NCI-H2107 treated with DMSO at 0.1 percent for 48 hours (cell line): ENCODE measurements at regions not wholly inside any gene's neighbourhood (a gene's known extent, or its start where the extent isn't known, plus 50 kb on each side); places are given as distances from the start of the nearest gene placed in this dataset.

ENCODE experiments used
- DNase-seq: peaks from one replicate; lab custom pipeline; 2025; ENCODE audit not compliant: unreplicated experiment; lab: John Stamatoyannopoulos, UW

DNA sequence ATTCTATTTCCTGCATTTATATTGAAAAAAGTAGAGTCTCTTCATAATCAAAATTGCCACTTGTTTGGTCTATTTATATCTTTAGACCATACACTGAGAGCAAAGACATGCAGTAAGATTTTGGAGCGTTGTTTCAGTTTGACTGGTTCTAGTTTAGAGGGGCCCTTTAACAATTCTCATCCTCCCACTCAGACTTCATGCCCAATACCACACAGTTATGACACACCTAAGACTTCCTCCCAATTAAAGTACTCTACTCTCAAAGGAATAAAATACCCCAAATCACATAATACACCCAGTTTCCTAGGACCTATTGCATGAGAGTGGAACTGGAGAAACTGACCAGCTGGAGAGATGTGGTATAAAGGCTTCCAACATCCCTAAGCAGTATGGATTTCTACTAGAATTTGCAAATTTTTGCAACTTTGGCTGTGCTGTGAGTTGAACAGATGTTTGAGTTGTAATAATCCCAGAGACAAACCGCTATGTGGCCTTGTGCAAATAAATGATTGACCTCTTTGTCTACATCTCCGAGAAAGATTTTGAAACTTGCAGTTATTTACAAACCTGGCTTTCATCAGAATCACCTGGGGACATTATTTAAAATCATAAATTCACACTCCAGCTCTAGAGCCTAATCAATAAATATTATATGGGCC lies 170.0 kb upstream of the ROBO2 start:
- DNase-seq, result no peak

DNA sequence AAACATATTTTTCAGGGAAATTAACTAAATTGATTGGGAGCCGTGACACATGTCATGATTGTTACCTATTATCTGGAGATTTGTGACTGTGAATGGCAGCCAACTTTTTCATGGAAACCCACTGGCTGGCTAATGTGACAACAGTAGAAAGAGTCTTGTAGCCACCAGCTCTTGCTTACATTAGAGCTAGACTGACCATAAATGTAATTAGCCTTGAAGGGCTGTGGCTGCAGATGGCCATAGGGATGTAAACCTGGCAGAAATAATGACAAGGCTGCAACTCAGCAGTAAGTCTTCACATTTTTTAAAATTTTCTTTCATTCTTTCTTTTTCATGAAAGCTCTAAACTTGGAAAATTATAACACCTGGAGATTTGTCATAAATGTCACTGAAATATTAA lies 168.2 kb upstream of the ROBO2 start:
- DNase-seq, result no peak

DNA sequence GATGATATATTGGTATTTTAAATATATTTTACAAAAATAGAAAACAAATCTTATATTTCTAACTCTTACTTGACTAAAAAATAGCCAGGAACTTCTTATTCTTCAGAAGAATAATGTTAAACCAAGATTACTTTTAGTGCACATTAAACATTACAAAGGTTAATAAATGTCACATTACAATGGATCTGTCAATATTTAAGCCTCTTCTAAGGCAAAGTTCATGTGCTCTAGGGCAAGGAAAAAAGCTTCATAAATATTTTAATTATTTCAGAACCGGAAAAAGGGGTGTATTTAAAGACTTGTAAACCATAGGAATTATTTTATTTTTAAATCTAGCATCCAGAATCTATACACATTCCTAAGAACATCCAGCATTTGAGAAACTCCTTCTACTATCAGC lies 166.9 kb upstream of the ROBO2 start:
- no peak for DNase-seq

DNA sequence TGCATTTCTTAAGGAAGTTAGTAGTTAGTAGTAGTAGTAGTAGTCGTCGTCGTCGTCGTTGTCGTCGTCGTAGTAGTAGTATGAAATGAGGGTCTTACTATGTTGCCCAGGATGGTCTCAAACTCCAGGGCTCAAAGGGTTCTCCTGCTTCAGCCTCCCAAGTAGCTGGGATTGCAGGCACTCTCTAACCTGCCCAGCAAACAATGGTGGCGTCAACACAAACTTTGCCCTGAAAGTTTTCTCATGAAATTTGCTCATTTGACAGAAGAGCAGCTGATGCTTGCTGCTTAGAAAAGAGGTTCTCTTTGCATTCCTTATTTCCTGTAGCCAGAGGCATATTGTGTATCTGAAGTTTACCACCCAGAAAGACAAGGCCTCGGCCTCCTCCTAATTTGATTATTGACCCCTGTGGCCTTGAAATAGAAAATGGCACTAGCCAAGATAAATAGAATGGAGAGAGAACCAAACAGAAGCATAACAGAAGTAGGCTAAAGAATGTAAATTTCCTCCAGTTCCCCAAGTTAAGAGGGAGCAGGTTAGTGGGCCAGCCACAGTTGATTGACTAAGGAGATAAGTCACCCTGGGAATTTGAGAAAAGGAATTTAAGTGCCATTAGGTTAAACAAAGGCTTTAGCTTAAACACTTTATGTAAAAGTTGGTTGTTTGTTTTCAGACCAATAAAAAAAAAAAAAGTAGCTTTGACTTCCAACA lies 166.2 kb upstream of the ROBO2 start:
- no peak for DNase-seq

DNA sequence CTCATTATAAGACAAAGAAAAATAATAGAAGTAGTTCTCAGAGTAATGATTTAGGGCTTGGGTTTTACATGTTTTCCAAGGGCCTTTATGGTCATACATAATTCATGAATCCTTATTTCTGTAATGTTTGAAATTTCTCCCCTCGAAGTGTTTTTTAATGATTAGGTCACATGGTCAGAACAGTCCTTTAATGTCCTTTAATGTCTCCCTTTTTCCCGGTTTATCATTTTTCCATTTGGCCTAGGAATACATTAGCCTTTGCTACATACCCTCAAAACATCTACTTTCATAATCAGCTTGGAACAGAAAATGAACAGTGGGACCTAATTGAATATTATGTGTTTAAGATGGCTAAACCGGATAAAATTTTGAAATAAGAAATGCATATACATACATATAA lies 159.9 kb upstream of the ROBO2 start:
- no peak for DNase-seq

DNA sequence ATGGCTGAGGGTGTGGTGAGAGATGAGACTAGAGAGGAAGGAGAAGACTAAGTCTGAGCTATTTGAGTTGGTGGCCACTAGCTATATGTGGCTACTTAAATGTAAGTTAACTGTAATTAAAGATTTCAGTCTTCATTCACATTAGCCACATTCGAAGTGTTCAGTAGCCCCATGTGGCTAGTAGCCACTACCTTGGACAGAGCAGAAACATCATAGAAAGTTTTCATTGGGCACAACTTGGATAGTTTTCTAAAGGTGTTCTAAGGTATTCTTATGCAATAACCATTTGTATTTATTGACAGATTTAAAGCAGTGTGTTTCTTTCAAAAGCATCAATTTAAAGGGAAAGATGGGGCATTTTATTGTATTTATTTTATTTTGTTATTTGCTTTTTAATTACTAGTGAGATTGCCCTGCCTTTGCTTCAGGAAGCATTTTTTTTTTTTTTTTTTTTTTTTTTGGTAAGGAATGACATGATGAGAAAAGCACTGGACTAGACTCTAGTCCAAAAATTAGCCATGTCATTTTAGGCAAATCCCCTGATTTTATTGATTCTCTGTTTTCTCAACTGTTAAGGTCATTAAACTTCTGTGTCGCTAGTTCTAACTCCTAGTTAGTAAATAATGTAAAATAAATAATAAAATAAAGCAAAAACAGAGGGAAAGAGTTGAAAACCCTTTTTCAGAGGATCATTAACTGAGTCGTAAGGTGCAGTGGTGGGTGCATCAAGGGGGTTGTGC lies 153.0 kb upstream of the ROBO2 start:
- no peak for DNase-seq

DNA sequence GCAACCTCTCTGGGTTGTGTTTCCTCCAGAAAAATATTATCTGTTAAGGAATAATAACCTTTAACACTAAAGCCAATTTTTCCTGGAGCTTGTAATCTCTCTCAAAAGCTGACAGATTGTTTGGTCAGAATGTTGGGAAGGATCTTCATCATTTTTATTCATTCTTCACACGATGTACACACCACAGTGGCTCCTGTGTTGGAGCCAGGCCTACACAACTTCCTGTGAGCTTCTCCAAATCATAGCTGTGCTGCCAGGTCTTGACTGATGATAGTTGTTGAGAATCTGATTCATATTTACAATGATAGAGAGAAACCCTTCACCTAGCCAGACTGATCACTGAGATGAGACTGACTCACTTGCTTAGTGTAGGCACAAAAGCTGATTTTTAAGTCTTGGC lies 151.0 kb upstream of the ROBO2 start:
- no peak for DNase-seq

DNA sequence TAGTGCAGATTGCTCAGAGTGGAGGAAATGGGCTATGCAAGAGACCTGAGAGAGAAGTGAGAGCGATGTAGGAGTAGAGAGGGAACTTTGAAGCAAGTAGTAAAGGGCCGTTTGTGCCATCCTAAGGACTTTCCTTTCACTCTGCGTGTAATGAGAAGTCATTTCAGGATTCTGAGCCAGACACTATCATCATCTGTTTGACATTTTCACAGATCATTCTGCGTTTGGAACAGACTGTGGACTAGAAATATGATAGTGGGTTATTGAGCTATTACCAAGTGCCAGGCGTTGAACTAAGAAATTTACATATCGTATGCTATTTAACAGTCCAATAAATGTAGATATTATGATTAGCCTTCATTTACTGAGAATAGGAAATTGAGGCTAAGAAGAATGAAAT lies 150.0 kb upstream of the ROBO2 start:
- no peak for DNase-seq

DNA sequence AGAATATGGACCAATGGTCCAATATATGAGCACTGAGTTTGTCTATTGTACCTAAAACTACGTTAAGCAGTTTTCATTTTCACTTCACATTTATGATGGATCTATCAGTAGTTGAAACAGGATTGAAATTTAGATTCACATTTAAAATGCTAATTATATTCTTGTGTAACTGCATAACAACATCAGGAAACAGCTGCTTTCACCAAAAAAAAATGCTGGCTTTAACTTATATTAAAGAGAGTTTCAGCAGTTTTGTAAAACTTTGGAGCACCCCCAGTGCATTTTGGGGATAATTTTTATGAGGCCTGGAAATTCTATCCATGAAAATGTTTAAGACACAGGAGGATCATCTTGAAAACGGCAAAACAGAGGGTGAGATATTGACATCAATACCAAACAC lies 142.8 kb upstream of the ROBO2 start:
- no peak for DNase-seq

DNA sequence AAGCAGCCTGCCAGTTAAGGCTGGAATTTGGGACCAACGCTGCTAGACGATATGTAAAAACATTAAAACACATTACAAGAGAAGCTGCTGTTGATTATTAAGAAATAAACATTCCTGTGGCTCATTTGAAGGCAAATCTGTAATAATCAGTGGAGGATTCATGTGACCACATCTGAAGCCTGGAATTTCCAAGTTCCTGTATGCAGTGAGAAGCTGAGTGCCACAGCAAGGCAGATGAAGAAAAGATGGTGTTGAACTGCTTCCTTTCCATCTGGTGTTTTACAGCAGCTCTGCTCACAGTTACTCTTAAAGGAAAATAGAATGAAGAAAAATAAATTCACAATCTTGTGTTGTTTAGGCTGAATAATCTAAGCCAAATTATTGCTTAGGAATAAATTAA lies 139.3 kb upstream of the ROBO2 start:
- no peak for DNase-seq

DNA sequence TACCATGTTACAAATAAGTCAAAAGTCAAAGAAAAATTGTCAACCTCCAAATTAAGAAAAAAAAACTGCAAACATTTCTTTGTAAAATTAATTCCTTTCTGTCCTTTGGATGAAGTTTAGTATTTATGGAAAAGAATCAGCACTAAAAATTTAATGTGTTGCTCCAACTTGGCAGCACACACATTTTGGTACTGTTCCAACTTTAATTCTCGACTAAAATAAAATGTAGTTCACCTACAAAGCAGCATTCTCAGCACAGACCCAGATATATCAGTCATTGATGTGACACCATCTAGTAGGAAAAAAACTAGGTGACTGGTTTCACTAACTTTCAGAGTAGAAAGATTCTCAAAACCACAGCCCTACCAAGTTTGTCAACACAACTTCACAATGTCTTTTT lies 131.7 kb upstream of the ROBO2 start:
- no peak for DNase-seq

DNA sequence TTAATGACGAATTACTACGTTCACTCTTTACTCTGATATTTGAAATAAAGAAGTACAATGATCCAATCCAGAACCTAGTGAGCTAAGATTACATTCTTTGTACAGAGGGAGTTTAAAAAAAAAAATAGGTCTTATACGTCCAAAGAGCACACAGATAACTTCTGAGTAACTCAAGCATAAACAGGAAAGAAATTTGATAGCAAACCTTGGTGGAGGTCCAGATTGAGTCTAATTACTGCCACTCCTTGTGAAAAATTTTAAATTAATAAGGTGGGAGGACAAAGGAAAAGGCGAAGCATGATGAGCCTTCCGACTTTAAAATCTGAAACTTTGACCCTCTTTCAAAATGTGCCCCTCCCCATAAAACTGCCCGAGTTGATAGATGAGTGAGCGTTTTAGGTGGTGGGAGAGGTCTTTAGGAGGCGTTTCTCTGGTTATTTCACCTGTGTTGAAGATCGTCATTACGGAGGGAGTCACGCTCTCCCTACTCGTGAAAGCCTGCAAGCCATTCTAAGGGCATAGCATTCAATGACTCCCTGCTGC lies 127.0 kb upstream of the ROBO2 start:
- no peak for DNase-seq

DNA sequence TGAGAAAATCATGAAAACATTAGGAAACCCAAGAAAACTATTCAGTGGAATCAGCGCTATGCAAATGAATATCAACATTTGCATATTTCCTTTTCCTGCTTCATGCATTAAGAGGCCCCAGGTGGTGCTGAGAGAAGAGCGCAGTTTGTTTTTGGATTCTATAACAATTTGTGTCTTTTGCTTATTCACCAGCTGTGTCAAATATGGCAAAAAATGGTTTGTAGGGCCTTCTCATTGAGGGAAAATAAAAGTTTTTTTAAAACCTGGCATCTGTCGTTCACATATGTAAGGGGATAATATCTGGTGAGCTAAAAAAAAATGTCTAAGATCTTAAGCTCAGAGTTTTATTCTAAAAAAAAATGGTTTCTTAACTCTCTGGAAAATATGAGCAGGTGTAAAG lies 122.5 kb upstream of the ROBO2 start:
- DNase-seq, result no peak

DNA sequence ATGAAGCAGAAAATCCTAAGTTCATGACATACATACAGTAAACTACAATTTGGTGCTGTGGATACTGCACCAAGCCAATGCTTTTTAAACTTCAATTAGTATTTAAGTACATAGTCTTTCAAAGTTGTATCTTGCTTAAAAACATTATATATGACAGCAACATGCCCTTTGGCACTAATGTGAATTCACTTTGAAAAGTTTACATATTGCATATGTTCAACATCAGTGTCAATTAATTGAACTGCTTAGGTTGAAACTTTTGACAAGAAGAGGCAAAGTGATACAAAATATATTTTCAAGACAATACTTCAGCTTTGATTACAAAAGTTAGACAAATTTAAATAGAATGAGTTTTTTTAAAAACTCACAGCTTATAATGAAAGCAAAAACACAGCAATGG lies 119.4 kb upstream of the ROBO2 start:
- DNase-seq, result no peak

DNA sequence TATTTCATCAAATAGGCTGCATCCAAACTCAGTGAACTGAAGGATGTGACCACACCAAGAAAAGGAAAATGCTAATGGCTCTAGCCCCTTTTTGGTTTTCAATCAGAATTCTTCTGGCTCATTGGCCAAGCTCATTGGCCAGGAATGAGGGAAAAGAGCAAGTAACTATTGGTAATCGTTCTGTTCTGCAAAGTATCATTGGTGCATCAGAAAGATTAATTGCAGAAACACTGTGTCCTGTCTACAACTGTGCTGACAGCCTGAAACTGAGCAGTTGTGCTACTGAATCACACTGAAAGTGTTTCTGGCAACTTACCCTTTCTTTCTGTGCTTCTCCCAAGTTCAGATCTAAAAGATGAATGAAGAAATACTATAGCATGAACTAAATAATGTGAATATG lies 116.4 kb upstream of the ROBO2 start:
- DNase-seq, result no peak

DNA sequence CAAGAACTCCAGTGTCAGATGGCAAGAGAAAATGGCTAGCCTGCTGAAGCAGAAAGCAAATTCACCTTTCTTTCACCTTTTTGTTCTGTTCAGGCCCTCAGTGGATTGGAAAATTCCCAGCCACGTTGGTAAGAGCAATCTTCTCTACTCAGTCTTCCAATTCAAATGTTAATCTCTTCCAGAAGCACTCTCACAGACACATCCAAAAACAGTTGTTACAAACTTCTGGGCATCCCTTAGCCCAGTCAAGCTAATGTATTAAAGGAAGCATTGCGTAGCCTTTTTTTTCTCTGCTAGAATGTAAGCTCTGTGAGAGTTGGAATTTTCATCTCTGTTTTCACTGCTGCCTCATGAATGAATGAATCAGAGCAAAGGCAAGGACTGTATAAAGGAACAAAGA lies 109.2 kb upstream of the ROBO2 start:
- DNase-seq, result no peak

DNA sequence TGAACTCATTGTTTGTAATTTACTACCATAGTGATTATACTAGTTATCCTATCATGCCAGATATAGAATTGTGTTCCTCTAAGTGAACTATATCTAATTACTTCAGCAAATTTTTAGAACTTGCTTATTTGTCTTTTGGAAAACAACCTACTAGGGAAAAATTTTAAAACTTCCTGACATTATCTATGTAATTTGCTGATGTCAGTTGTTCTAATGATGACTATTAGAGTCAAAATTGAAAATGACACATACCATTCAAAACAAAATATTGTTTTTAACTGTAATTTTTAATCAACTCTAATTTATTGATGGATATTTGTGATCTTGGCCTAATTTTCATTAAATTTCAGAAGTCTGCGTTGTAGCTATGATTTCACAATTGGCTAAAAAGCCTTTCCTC lies 106.7 kb upstream of the ROBO2 start:
- no peak for DNase-seq

DNA sequence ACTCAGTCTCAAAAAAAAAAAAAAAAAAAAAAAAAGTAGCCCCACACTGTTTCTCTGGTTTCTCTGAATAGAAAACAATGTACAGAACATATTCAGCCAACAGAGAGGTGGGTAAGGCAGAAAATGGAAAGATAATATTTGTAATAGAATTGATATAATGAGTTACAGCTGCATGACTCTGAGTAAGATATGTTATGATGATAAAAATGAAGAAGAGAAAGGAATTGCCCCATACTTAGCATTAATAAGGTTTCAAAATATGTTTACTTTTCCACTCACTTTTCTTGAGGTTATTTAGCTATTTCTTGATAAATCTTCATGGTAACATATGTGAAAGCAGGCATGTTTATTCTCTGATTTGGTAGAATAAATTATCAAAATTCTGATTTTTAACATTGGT lies 100.9 kb upstream of the ROBO2 start:
- DNase-seq, result no peak

DNA sequence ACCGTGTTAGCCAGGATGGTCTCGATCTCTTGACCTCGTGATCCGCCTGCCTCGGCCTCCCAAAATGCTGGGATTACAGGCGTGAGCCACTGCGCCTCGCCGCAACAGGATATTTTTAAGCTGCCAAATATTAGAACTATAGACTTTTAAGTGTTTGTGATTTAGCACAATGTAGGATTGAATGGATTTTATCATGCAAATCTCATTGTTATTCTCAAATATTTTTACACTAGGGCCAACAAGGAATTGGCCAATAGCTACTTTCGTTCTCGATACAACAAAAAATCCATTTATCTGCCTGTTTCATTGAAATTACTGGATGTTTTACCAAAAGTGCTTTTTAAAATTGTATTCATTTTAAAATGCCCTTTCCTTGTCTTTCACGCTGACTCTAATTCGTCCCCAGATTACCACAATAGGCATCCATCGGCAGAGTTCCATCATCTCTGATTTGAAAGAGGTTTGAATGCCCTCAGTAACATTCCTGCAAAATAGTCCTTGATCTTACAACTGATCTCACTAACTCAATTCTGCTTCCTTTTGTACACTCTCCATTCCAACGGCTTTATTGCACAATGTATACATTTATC lies 99.6 kb upstream of the ROBO2 start:
- DNase-seq, result no peak

DNA sequence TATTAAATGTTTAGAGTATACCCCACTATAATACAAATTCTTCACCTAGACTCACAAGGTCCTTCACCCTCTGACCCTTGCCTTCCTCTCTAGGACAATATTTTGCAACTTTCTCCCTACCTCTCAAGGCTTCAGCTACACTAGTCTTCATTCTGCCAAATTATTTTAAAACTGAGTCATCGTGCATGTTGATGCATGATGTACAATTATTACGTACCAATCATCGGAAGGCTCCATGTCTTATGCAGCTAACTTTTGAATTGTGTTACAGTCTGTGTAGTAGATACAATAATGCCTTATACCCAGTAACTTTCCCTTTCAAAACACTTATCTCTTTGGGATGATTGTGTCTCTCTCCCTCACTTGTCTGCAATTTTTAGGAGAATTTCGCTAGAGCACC lies 98.5 kb upstream of the ROBO2 start:
- no peak for DNase-seq

DNA sequence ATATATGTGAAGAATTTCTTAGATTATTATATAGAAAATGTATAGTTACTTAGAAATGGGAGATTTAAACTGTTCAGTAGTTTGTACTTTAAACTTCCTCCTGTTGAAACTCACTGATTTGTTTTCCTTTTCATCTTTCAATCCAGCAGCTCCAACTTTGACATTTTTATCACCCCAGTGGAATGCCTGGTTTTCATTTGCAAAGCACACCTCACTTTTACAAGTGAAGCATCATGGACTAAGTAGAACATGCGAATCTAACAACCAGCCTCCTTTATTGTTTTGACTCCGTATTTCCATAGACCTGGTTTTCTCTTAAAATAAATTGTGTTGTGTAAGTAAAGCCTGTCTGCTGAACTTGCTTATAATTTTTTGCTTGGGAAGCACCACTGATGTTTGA lies 97.8 kb upstream of the ROBO2 start:
- no peak for DNase-seq

DNA sequence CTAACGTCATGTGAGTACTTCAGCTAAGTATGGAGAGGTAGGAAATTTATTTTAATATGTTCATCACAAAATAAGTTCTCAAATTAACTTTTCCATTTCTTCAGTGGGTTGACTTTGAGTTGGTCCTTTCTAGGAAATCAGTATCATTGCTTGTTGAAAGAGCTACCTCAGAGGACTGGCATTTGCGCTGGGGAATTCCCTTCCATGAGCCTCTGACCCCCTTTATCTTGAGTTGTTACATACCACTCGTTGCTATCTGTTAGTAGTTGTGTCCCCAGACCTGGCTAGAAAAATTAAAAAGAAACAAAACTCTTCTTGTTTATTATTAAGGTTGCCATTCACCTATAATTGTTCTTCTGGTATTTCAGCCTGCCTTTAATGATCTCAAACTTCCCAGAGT lies 96.8 kb upstream of the ROBO2 start:
- no peak for DNase-seq
